Esophagus muscularis mucosa (tissue), 4 donors: ENCODE measurements at regions not wholly inside any gene's neighbourhood (a gene's known extent, or its start where the extent isn't known, plus 50 kb on each side); places are given as distances from the start of the nearest gene placed in this dataset.

Experiments used
- DNase-seq: peaks from one replicate; pipeline ENCODE4 v3.0.0-alpha.2; 2017; ENCODE audit errors: extremely low spot score
- H3K27ac ChIP-seq, 4 donors: fragments of 200-600 bp; sonication (generic); replicated peaks in 1 of 4; 1 replicate in 3 of 4; 2 replicates in 1 of 4; pipeline ENCODE4 v1.5.1; 2016 to 2019; ENCODE audit warnings: mild to moderate bottlenecking in 1 of 4
- H3K27me3 ChIP-seq, 4 donors: fragments of 200-600 bp; sonication (generic); one replicate each; pipeline versions ENCODE4 v1.5.1 to v1.6.0; 2016 to 2019
- H3K36me3 ChIP-seq, 4 donors: fragments of 200-600 bp; sonication (generic); one replicate each; pipeline ENCODE4 v1.5.1; 2016 to 2019
- H3K4me1 ChIP-seq, 4 donors: fragments of 200-600 bp; sonication (generic); one replicate each; pipeline ENCODE4 v1.5.1; 2016 to 2019
- H3K4me3 ChIP-seq, 4 donors: fragments of 200-600 bp; sonication (generic); 1 replicate in 2 of 4; 2 replicates in 2 of 4; pipeline ENCODE4 v1.5.1; 2016 to 2019; ENCODE audit warnings: mild to moderate bottlenecking in 4 of 4, moderate library complexity in 1 of 4
- H3K9me3 ChIP-seq, 4 donors: fragments of 200-600 bp; sonication (generic); 1 replicate in 3 of 4; 2 replicates in 1 of 4; pipeline ENCODE4 v1.5.1; 2016 to 2019
- EP300 ChIP-seq: sonication (generic); formaldehyde crosslinking; IDR thresholded peaks from one replicate; pipeline ENCODE4 v1.6.1; 2017; ENCODE audit warnings: antibody characterized with exemption
- POLR2A ChIP-seq: fragments of 450-650 bp; IDR thresholded peaks from one replicate; pipeline ENCODE4 v1.6.1; 2017; ENCODE audit warnings: antibody characterized with exemption, moderate library complexity, mild to moderate bottlenecking, low read depth
- POLR2AphosphoS5 ChIP-seq, 2 donors: sonication (generic); formaldehyde crosslinking; IDR thresholded peaks; one replicate each; pipeline ENCODE4 v1.6.1; 2017; ENCODE audit warnings: antibody characterized with exemption in 2 of 2
- WGBS: methylation state at CpG from one replicate; pipeline ENCODE4 v1.1.5; 2018; 5-methylcytosine and 5-hydroxymethylcytosine counted together
- intact Hi-C: fragments of 100-400 bp; cut with DNase I; formaldehyde crosslinking; loops from one replicate; pipeline ENCODE4 v1.15.1; 2023
- TF ChIP-seq, protein P1 (sequence below), 3 experiments: fragments of 200-600 bp in 2 of 3; fragments of 450-650 bp in 1 of 3; sonication (generic) in 2 of 3; IDR thresholded peaks; one replicate each; pipeline ENCODE4 v1.5.1; 2017 to 2019; ENCODE audit warnings: antibody characterized with exemption in 3 of 3, mild to moderate bottlenecking in 2 of 3, moderate library complexity in 1 of 3

DNA sequence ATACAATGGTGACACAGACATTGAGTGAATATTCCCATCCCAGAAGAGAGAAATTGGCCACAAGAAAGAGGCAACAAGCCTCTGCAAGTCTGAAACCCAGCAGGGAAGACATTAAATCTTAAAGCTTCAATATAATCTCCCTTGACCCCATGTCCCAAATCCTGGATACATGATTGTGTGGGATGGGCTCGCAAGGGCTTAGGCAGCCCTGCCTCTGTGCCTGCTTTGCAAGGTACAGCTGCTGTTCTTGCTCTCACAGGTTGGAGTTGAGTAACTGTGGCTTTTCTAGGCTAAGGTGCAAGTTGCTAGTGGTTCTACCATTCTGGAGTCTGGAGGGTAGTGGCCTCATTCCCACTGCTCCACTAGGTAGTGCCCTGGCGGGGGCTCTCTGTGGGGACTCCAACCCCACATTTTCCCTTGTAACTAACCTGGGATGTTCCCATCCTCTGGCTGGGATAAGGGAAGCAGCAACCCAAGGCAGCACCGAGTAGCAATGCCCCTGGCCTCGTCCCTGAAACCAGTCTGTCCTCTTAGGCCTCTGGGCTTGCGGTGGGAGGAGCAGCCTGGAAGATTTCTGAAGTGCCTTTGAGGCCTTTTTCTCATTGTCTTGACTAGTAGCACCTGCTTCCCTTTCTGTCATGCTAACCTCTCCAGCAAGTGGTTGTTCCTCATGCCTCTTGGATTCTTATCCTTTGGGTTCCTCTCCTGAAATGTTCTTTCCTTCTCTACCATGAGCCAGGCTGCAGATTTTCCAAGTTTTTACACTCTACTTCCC lies 90.0 kb downstream of the FAM174B start:
- TF ChIP-seq POLR2AphosphoS5 (IDR thresholded peaks at IDR 0.05) (no peak), EP300 (no peak), POLR2A (no peak)
- TF ChIP-seq, protein P1, sequence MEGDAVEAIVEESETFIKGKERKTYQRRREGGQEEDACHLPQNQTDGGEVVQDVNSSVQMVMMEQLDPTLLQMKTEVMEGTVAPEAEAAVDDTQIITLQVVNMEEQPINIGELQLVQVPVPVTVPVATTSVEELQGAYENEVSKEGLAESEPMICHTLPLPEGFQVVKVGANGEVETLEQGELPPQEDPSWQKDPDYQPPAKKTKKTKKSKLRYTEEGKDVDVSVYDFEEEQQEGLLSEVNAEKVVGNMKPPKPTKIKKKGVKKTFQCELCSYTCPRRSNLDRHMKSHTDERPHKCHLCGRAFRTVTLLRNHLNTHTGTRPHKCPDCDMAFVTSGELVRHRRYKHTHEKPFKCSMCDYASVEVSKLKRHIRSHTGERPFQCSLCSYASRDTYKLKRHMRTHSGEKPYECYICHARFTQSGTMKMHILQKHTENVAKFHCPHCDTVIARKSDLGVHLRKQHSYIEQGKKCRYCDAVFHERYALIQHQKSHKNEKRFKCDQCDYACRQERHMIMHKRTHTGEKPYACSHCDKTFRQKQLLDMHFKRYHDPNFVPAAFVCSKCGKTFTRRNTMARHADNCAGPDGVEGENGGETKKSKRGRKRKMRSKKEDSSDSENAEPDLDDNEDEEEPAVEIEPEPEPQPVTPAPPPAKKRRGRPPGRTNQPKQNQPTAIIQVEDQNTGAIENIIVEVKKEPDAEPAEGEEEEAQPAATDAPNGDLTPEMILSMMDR (IDR thresholded peaks at IDR 0.05): no peak
- Histone ChIP-seq H3K4me3 (no peak overlapping the region), H3K9me3 (no peaks in the 10 kb centered on the region), H3K27ac (no peak overlapping the region), H3K27me3 (no peaks in the 10 kb centered on the region), H3K4me1 (peaks cover 0 to 5% (median 0%) of the 10 kb centered on the region in 4 donors), H3K36me3 (no peaks in the 10 kb centered on the region)
- 57% methylated on average over 4 of the region's 5 CpGs for WGBS
- intact Hi-C loops: no loop called here
- peak; percentile 77 for DNase-seq

DNA sequence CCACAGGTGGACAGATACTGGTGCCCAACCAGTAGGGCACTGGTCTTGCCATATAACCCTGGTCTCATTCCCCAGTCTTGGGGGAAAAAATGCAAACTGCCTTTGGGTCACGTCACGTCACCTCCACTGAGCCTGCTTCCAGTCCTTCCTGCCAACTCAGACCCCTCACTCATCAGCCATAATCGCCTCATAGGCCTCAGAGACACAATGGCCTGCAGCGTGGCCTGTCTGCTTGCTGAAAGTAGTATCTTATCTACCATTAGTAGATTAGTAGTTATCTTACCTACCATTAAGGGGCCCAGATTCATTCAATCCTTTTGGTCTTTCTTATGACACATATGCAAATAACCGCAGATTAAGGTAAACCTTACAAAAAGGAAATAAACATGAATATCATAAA lies 93.8 kb downstream of the FAM174B start:
- WGBS: 88% methylated on average over 5 of the region's 5 CpGs

DNA sequence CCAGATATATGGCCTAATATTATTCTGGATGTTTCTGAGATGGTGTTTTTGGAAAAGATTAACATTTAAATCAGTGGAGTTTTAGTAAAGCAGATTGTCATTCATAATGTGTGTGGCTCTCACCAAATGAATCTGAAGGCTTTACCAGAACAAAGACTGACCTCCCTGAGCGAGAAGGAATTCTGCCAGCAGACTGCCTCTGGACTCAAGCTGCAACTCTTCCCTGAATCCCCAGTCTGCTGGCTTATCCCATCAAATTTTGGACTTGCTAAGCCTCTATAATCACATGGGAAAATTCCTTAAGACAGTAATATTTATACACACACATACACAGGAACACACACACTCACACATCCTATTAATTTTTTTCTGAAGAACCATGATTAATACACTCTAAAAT lies 102.3 kb downstream of the FAM174B start:
- no peaks in the 10 kb centered on the region for H3K4me1 ChIP-seq
- 60% methylated on average over 1 of the region's 1 CpG for WGBS
- TF ChIP-seq POLR2AphosphoS5 (IDR thresholded peaks at IDR 0.05) (no peak), EP300 (no peak), POLR2A (no peak)
- TF ChIP-seq, protein P1 (IDR thresholded peaks at IDR 0.05): no peak
- H3K27ac ChIP-seq: no peak overlapping the region
- H3K9me3 ChIP-seq: no peaks in the 10 kb centered on the region
- DNase-seq: no peak
- H3K36me3 ChIP-seq: no peaks in the 10 kb centered on the region
- no peak overlapping the region for H3K4me3 ChIP-seq
- intact Hi-C loops: no loop called here
- H3K27me3 ChIP-seq: no peaks in the 10 kb centered on the region

More for the DNA sequence above, 93.8 kb downstream of the FAM174B start:
- Histone ChIP-seq H3K27me3 (no peaks in the 10 kb centered on the region), H3K27ac (no peak overlapping the region), H3K4me1 (no peaks in the 10 kb centered on the region), H3K4me3 (no peak overlapping the region), H3K36me3 (no peaks in the 10 kb centered on the region), H3K9me3 (no peaks in the 10 kb centered on the region)
- TF ChIP-seq POLR2AphosphoS5 (IDR thresholded peaks at IDR 0.05) (no peak), POLR2A (no peak), EP300 (no peak)
- TF ChIP-seq, protein P1 (IDR thresholded peaks at IDR 0.05): no peak
- intact Hi-C loops: no loop called here
- no peak for DNase-seq

DNA sequence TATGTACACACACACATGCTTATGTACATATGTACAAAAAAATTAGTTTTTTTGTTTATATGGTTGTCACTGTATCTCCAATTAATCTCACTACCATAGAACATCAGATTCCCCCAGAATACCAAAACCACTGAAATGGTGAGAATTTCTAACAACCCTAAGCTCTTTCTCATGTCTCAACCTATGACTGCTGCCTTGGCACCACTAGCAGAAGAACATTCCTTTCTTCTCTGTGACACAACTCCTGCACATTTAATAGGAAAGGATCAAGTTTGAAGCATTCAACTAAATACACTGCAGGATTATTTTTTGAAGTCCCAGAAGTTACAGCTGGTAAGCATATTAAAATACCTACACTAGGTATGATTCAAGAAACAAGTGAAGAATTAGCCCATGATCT lies 109.6 kb downstream of the FAM174B start:
- Histone ChIP-seq H3K27me3 (no peaks in the 10 kb centered on the region), H3K9me3 (no peaks in the 10 kb centered on the region), H3K36me3 (no peaks in the 10 kb centered on the region), H3K4me1 (peaks cover 0 to 3% (median 0%) of the 10 kb centered on the region in 4 donors), H3K4me3 (no peak overlapping the region), H3K27ac (no peak overlapping the region)
- intact Hi-C loops: no loop called here
- TF ChIP-seq, protein P1 (IDR thresholded peaks at IDR 0.05): no peak
- no peak for TF ChIP-seq POLR2A
- TF ChIP-seq POLR2AphosphoS5 (IDR thresholded peaks at IDR 0.05): no peak
- TF ChIP-seq EP300: no peak
- no peak for DNase-seq
